Testis (tissue), 2 donors: ENCODE measurements at regions not wholly inside any gene's neighbourhood (a gene's known extent, or its start where the extent isn't known, plus 50 kb on each side); places are given as distances from the start of the nearest gene placed in this dataset.

Source experiments
- CTCF ChIP-seq, 3 experiments: fragments of 450-650 bp in 2 of 3; fragments of 200-600 bp in 1 of 3; sonication (generic) in 1 of 3; IDR thresholded peaks; one replicate each; pipeline ENCODE4 v1.5.1; 2016 to 2019; ENCODE audit warnings: antibody characterized with exemption in 3 of 3, mild to moderate bottlenecking in 2 of 3, moderate library complexity in 1 of 3
- POLR2A ChIP-seq: fragments of 450-650 bp; IDR thresholded peaks from one replicate; pipeline ENCODE4 v1.6.1; 2017; ENCODE audit warnings: antibody characterized with exemption, mild to moderate bottlenecking, moderate library complexity

- TF ChIP-seq CTCF (IDR thresholded peaks at IDR 0.05) (no peak), POLR2A (no peak)
Observed at GRCh38 chr2:238517209-238517608, 90.5 kb downstream of the ASB1 start.
